ENCODE measurements at regions not wholly inside any gene's neighbourhood (a gene's known extent, or its start where the extent isn't known, plus 50 kb on each side); places are given as distances from the start of the nearest gene placed in this dataset.

DNA sequence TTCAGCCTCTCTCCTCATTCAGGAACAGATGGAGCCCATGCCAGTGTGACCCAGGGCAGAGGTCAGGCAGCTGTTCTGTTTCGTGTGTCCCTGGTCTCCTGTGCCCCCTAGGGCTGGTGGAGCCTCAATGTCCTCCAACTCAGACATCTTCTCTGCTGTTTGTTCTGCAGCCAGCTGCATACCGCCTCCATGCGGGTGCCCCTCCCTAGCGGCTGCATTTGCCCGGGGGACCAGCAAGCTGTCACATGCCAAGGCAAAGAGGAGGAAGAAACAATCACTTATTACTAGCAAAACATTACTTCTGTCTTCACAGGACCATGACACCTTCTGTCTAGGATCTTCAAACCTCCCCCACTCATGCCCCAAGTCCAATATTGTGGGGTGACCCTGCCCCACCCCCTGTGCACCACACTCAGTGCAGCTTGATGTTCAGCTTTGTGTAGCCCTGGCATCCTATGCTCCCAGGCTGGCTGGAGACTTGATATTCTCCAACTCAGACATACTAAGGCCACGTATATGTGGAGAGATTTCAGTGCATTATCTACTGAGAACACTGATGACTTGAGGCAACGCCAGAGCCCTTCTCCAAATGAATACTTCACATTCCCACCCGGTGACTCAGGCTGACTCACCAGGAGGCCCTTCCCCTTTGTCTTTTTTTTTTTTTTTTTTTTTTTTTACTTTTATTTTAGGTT is 188.9 kb downstream of the SKIDA1 start:
- intact Hi-C loops (cut with micrococcal nuclease; ENCODE audit: unreplicated experiment) (no loop called here), in situ Hi-C loops (cut with HindIII; ENCODE audit: low pct_unique_long_range_greater_than_20kb, low sequenced_read_pairs) (no loop called here)
- ChIA-PET CTCF (no interaction called here), POLR2A (no interaction called here)
- ATAC-seq (peak; percentile 86), DNase-seq (ENCODE audit: low read depth, low spot score) (no peak)
- H3K27me3 ChIP-seq (ENCODE audit: control insufficient read depth, insufficient read depth, low read length): no peaks in the 10 kb centered on the region
- BruUV-seq (replicated peaks): no TSS peak
- peaks cover 28% of the 10 kb centered on the region for H3K4me1 ChIP-seq (ENCODE audit: control insufficient read depth, insufficient read depth, low read length)
- H3K36me3 ChIP-seq (ENCODE audit: control insufficient read depth, insufficient read depth, low read length): no peaks in the 10 kb centered on the region
- no peaks in the 10 kb centered on the region for H3K9me3 ChIP-seq (ENCODE audit: control insufficient read depth, insufficient read depth, low read depth, low read length)
- H3K27ac ChIP-seq (ENCODE audit: low read length): peak overlapping the region; percentile 96
- H3K4me3 ChIP-seq (ENCODE audit: low read depth in 2 of 2, low read length in 2 of 2): no peak overlapping the region
- TF ChIP-seq TCF7L2 (IDR thresholded peaks at IDR 0.05; ENCODE audit: low read depth, low read length) (no peak), SIN3A (IDR thresholded peaks at IDR 0.05; ENCODE audit: borderline replicate concordance, insufficient read depth, low read depth, low read length) (no peak), POLR2AphosphoS5 (IDR thresholded peaks at IDR 0.05; ENCODE audit: low read depth, low read length) (no peak)
- TF ChIP-seq, protein P1, sequence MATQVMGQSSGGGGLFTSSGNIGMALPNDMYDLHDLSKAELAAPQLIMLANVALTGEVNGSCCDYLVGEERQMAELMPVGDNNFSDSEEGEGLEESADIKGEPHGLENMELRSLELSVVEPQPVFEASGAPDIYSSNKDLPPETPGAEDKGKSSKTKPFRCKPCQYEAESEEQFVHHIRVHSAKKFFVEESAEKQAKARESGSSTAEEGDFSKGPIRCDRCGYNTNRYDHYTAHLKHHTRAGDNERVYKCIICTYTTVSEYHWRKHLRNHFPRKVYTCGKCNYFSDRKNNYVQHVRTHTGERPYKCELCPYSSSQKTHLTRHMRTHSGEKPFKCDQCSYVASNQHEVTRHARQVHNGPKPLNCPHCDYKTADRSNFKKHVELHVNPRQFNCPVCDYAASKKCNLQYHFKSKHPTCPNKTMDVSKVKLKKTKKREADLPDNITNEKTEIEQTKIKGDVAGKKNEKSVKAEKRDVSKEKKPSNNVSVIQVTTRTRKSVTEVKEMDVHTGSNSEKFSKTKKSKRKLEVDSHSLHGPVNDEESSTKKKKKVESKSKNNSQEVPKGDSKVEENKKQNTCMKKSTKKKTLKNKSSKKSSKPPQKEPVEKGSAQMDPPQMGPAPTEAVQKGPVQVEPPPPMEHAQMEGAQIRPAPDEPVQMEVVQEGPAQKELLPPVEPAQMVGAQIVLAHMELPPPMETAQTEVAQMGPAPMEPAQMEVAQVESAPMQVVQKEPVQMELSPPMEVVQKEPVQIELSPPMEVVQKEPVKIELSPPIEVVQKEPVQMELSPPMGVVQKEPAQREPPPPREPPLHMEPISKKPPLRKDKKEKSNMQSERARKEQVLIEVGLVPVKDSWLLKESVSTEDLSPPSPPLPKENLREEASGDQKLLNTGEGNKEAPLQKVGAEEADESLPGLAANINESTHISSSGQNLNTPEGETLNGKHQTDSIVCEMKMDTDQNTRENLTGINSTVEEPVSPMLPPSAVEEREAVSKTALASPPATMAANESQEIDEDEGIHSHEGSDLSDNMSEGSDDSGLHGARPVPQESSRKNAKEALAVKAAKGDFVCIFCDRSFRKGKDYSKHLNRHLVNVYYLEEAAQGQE (IDR thresholded peaks at IDR 0.05; ENCODE audit: insufficient read depth in 1 of 2, low read depth in 2 of 2, low read length in 1 of 2): no peak
- TF ChIP-seq, protein P2, sequence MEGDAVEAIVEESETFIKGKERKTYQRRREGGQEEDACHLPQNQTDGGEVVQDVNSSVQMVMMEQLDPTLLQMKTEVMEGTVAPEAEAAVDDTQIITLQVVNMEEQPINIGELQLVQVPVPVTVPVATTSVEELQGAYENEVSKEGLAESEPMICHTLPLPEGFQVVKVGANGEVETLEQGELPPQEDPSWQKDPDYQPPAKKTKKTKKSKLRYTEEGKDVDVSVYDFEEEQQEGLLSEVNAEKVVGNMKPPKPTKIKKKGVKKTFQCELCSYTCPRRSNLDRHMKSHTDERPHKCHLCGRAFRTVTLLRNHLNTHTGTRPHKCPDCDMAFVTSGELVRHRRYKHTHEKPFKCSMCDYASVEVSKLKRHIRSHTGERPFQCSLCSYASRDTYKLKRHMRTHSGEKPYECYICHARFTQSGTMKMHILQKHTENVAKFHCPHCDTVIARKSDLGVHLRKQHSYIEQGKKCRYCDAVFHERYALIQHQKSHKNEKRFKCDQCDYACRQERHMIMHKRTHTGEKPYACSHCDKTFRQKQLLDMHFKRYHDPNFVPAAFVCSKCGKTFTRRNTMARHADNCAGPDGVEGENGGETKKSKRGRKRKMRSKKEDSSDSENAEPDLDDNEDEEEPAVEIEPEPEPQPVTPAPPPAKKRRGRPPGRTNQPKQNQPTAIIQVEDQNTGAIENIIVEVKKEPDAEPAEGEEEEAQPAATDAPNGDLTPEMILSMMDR (IDR thresholded peaks at IDR 0.05): no peak; the same call in 1 of the 2 replicates

DNA sequence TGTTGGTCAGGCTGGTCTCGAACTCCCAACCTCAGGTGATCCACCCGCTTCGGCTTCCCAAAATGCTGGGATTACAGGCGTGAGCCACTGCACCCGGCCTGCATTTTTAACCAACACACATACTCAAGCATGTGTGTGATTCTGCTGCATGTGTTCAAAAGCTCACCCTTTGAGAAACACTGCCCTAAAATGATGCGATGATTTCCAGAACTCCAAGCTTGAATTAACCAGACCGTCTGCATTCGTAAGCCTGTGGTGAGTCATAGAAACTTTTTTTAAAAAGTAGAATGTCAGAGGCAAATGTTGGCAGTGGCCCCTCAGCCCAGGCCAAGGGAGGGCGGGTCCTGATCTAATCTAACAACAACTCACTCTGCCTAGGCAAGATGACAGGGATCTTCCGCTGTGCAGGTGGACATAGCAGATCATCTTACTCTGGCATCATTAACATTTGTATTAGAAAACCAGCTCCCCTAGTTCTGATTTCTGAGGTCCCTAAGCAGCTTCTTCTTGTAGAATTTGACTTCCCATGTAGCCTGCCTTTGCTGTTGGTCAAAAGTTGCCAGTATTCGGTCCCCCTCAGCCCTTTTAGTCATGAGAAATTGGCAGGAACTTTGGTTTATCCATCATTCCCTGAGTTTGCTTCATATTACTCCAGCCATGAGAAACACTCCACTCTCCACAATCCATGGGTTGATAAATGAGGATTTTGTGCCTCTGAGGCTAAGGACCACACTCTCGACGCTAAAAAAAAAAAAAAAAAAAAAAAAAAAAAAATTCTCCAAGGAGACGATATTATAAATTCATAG is 190.4 kb downstream of the SKIDA1 start:
- Histone ChIP-seq H3K27me3 (ENCODE audit: control insufficient read depth, insufficient read depth, low read length) (no peaks in the 10 kb centered on the region), H3K27ac (ENCODE audit: low read length) (peak overlapping the region; percentile 96), H3K36me3 (ENCODE audit: control insufficient read depth, insufficient read depth, low read length) (no peaks in the 10 kb centered on the region), H3K4me1 (ENCODE audit: control insufficient read depth, insufficient read depth, low read length) (peaks cover 36% of the 10 kb centered on the region), H3K4me3 (ENCODE audit: low read depth in 2 of 2, low read length in 2 of 2) (no peak overlapping the region), H3K9me3 (ENCODE audit: control insufficient read depth, insufficient read depth, low read depth, low read length) (no peaks in the 10 kb centered on the region)
- no TSS peak for BruUV-seq (replicated peaks)
- DNase-seq (ENCODE audit: low read depth, low spot score) (no peak), ATAC-seq (peak; percentile 54; the same call in 1 of the 2 replicates)
- no peak for TF ChIP-seq POLR2AphosphoS5 (IDR thresholded peaks at IDR 0.05; ENCODE audit: low read depth, low read length)
- TF ChIP-seq, protein P2 (IDR thresholded peaks at IDR 0.05): no peak
- TF ChIP-seq, protein P1 (IDR thresholded peaks at IDR 0.05; ENCODE audit: insufficient read depth in 1 of 2, low read depth in 2 of 2, low read length in 1 of 2): no peak
- no peak for TF ChIP-seq SIN3A (IDR thresholded peaks at IDR 0.05; ENCODE audit: borderline replicate concordance, insufficient read depth, low read depth, low read length)
- no peak for TF ChIP-seq TCF7L2 (IDR thresholded peaks at IDR 0.05; ENCODE audit: low read depth, low read length)
- in situ Hi-C loops (cut with HindIII; ENCODE audit: low pct_unique_long_range_greater_than_20kb, low sequenced_read_pairs) (no loop called here), intact Hi-C loops (cut with micrococcal nuclease; ENCODE audit: unreplicated experiment) (no loop called here)
- ChIA-PET POLR2A (interaction anchor here (0.7 kb wide), 2 partner anchors 29 to 609 kb away, joined by 3 read pairs; no protein-coding TSS in a partner anchor), CTCF (no interaction called here)
